Skeletal muscle satellite cell (primary cell): ENCODE measurements at regions not wholly inside any gene's neighbourhood (a gene's known extent, or its start where the extent isn't known, plus 50 kb on each side); places are given as distances from the start of the nearest gene placed in this dataset.
A peak's percentile ranks its signal among the peaks of the same experiment; 100 is the strongest.

ENCODE experiments used
- H3K27me3 ChIP-seq: 2 replicates; pipeline ENCODE4 v1.7.0; 2013; ENCODE audit warnings: low read length; ENCODE audit not compliant: control insufficient read depth, insufficient read depth
- H3K36me3 ChIP-seq: 2 replicates; pipeline ENCODE4 v1.7.0; 2013; ENCODE audit warnings: mild to moderate bottlenecking, control low read depth, low read length; ENCODE audit not compliant: insufficient read depth
- H3K4me1 ChIP-seq: 2 replicates; pipeline ENCODE4 v1.7.0; 2013; ENCODE audit warnings: low read length; ENCODE audit not compliant: control insufficient read depth, insufficient read depth
- H3K4me2 ChIP-seq: 2 replicates; pipeline ENCODE4 v1.7.0; 2013; ENCODE audit warnings: mild to moderate bottlenecking, low read length
- H3K4me3 ChIP-seq: 2 replicates; pipeline ENCODE4 v1.7.0; 2013; ENCODE audit warnings: low read length
- H3K9ac ChIP-seq: 2 replicates; pipeline ENCODE4 v1.7.0; 2013; ENCODE audit warnings: mild to moderate bottlenecking, low read depth, low read length, moderate library complexity
- H3K9me3 ChIP-seq: replicated peaks from 2 replicates; pipeline ENCODE4 v1.7.0; 2013; ENCODE audit warnings: mild to moderate bottlenecking, control low read depth, low read length

DNA sequence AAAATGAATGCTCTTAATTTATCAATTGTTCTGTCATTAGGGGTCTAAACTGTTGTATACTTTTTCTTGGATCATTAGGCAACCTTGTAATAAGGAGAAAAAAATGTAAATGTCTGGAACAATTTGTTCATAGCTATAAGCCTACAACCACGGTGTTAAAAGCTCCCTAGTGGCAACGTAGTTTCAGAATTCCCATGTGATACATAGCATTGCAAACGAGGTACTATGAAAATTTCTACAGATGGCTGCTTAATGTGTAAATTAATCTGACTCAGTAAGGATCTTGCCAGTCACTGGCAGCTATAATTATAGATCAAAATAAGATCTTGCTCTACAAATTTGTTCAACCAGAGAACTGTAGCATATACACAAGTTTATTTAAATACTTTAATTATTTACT is 304.1 kb upstream of the ADGRL4 start:
- Histone ChIP-seq H3K27me3 (no peaks in the 10 kb centered on the region), H3K4me1 (peaks cover 6% of the 10 kb centered on the region), H3K4me2 (no peak overlapping the region), H3K9me3 (no peaks in the 10 kb centered on the region), H3K4me3 (no peak overlapping the region), H3K9ac (no peak overlapping the region), H3K36me3 (no peaks in the 10 kb centered on the region)

DNA sequence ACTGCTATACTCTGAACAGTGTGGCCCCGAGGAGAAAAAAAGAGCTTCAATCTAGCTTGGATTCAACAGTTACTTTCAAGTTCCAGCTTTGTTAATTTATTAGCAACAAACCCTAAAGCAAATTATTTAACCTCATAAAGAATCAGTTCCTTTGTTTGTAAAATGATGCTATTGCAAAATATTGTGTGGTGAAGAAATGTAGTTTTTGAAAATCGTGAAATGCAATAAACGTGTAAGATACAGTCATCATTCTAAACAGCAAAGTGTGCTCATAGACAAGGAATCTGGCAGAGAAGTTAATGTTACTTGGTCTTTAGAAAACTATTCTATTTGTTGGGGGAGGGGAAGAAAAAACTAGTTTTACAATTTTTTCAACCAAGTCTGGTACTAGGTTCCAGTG is 297.6 kb upstream of the ADGRL4 start:
- Histone ChIP-seq H3K9ac (no peak overlapping the region), H3K4me3 (no peak overlapping the region), H3K4me1 (no peaks in the 10 kb centered on the region), H3K4me2 (no peak overlapping the region), H3K36me3 (no peaks in the 10 kb centered on the region), H3K27me3 (no peaks in the 10 kb centered on the region), H3K9me3 (no peaks in the 10 kb centered on the region)

DNA sequence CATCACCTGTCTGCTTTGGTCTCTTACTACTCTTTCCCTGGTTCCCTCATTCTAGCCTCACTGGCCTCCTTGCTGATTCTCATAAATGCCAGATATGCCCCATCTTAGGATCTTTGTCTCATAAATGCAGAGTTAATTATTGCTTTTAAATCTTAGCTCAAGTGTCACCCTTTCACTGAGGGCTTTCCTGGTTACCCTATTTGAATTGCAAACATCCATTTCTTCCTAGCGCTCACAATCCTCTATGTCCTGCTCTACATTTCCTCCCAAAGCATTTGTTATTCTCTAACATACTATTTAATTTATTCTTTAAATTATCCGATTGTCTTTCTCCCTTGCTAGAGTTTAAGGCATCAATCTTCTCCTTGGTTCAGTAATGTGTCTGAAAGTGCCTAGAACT is 296.5 kb upstream of the ADGRL4 start:
- H3K36me3 ChIP-seq: no peaks in the 10 kb centered on the region
- H3K4me3 ChIP-seq: no peak overlapping the region
- no peaks in the 10 kb centered on the region for H3K9me3 ChIP-seq
- H3K27me3 ChIP-seq: no peaks in the 10 kb centered on the region
- no peak overlapping the region for H3K9ac ChIP-seq
- H3K4me2 ChIP-seq: no peak overlapping the region
- H3K4me1 ChIP-seq: no peaks in the 10 kb centered on the region

DNA sequence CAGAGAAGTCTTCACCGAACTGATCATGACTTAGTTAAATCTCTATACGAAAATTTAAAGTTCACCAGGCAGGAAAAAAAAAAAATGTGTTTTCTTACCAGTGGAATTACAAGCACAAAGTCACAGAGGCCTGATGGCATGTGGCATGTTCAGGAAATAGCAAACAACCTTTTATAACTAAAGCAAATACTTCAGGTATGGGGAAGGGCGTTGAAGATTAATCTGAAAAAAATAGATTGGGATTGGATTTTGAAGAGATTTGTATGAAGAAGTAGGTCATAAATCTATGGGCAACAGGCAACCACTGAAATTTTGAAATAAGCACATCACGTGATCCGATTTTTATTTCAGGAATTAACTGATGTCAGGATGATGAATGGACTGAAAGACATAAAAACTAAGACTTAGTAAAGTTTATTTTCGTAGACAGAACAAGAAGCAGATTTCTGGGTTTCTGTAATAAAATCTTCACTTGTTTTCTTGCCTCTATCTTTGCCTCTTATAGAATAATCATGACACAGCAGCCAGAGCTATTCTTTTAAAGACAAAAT is 295.9 kb upstream of the ADGRL4 start:
- Histone ChIP-seq H3K4me3 (no peak overlapping the region), H3K9me3 (no peaks in the 10 kb centered on the region), H3K9ac (no peak overlapping the region), H3K4me2 (no peak overlapping the region), H3K4me1 (no peaks in the 10 kb centered on the region), H3K27me3 (no peaks in the 10 kb centered on the region), H3K36me3 (no peaks in the 10 kb centered on the region)

DNA sequence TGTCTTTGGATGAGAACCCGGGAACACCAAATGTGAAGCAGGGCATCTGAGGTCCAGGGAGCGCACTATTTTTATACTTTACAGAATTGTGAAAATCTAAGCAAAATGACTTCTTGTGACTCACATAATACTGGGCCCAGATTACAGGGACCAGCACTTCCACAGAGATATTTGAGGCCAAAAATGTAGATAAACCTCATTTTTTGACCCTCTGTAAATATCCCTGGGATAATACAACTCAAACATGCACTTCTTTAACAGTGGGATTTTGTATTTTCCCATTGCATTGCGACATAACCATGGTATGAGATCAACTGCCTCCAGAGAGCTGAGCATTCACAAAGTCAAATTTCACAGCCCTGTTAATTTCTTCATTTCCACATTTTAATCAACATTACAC is 289.4 kb upstream of the ADGRL4 start:
- Histone ChIP-seq H3K9me3 (no peaks in the 10 kb centered on the region), H3K36me3 (no peaks in the 10 kb centered on the region), H3K27me3 (no peaks in the 10 kb centered on the region), H3K4me3 (no peak overlapping the region), H3K9ac (no peak overlapping the region), H3K4me2 (no peak overlapping the region), H3K4me1 (peaks cover 18% of the 10 kb centered on the region)

DNA sequence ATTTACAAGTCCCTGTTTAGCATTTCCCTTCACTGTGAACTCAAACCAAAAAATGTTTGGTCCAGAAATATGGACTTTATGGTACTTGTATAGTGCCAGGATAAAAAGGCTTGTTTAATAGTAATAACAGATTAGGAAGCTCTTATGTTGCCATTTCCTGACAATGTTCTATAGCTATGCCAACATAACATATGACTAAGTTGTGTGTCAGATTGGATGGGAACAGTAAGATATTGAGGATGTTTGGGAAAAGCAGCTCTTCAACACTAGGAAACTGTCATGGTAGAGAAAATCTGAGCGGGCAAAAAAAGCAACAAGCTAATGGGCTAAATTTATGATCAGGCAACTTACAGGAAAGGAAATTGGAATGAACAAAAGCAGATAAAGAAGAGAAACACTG is 287.1 kb upstream of the ADGRL4 start:
- Histone ChIP-seq H3K9ac (peak overlapping the region; percentile 57), H3K27me3 (no peaks in the 10 kb centered on the region), H3K4me3 (no peak overlapping the region), H3K4me1 (peaks cover 18% of the 10 kb centered on the region), H3K9me3 (no peaks in the 10 kb centered on the region), H3K4me2 (peak overlapping the region; percentile 42), H3K36me3 (no peaks in the 10 kb centered on the region)

DNA sequence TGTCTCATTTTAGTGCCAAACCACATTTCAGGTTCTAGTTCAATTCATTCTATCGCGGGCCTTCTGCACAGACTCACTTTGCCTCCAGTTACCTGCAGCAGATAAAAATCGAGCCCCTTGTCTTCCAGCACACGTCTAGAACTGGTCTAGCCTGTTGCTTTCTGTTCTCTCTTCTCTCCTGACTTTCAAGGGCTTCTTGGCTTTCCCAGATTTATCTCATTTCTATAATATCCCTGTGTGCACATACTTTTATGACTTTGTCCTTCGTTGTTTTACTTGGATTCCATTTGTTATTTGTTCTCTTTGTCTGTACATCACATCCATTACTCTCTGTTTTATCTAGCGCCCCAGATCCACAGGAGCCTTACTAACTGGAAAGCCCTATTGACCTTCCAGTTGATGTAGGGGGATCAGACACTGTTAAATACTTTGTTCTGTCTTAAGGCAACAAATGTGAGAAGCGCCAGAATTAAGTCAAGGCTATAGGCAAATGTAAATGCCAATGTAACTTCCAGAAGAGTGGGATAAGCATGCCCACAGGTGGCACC is 284.5 kb upstream of the ADGRL4 start:
- H3K9me3 ChIP-seq: no peaks in the 10 kb centered on the region
- H3K36me3 ChIP-seq: no peaks in the 10 kb centered on the region
- no peak overlapping the region for H3K9ac ChIP-seq
- no peak overlapping the region for H3K4me3 ChIP-seq
- H3K4me2 ChIP-seq: no peak overlapping the region
- peaks cover 15% of the 10 kb centered on the region for H3K4me1 ChIP-seq
- no peaks in the 10 kb centered on the region for H3K27me3 ChIP-seq

DNA sequence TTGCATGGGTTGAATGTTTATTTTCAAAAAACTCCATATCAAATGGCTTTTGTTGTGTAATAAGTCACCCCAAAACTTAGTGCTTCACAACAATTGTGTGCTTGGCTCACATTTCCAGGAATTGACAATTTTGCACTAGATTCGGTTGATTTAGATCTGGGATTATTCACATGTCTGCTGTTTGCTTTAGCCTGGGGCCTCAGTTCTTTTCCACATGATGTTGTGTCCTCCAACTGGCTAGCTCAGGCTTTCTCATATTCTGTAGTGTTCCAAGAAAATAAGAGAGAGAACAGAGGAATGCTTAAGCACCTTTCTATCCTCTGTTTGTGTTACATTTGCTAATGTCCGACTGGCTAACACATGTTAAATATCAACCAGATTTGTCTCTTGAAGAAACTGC is 281.5 kb upstream of the ADGRL4 start:
- Histone ChIP-seq H3K9ac (no peak overlapping the region), H3K27me3 (no peaks in the 10 kb centered on the region), H3K4me2 (no peak overlapping the region), H3K4me1 (no peaks in the 10 kb centered on the region), H3K36me3 (no peaks in the 10 kb centered on the region), H3K4me3 (no peak overlapping the region), H3K9me3 (no peaks in the 10 kb centered on the region)

DNA sequence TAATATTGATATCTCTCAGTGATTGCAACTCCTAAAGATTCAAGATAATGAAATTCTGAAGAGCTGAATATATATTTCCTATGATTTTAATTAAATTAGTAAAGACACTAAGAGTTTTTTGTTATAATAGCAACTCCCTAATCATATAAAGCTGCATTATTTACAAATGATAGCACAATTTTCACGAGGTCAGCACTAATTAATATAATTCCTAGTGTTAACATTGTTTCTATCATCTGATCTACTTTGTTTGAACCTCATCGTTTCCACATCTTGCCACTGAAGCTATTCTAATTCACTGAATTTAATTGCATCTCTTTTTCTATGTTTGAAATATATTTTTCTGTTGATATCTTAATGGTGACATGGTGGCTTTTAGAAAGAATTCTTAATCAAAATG is 279.1 kb upstream of the ADGRL4 start:
- Histone ChIP-seq H3K4me2 (no peak overlapping the region), H3K9ac (no peak overlapping the region), H3K4me3 (no peak overlapping the region), H3K4me1 (peaks cover 6% of the 10 kb centered on the region), H3K27me3 (no peaks in the 10 kb centered on the region), H3K9me3 (no peaks in the 10 kb centered on the region), H3K36me3 (no peaks in the 10 kb centered on the region)

DNA sequence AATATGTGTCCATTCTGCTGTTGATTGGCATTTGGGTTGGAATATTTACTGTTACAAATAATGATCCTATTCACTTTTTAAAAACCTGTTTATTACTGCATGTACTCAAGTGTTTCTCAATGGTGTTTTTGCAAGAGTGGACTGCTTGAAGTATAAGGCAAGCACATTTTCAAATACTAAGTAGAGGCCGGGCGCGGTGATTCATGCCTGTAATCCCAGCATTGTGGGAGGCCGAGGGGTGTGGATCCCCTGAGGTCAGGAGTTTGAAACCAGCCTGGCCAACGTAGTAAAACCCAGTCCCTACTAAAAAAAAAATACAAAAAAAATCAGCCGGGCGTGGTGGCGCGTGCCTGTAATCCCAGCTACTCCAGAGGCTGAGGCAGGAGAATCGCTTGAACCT is 276.9 kb upstream of the ADGRL4 start:
- Histone ChIP-seq H3K36me3 (no peaks in the 10 kb centered on the region), H3K4me2 (no peak overlapping the region), H3K27me3 (no peaks in the 10 kb centered on the region)

DNA sequence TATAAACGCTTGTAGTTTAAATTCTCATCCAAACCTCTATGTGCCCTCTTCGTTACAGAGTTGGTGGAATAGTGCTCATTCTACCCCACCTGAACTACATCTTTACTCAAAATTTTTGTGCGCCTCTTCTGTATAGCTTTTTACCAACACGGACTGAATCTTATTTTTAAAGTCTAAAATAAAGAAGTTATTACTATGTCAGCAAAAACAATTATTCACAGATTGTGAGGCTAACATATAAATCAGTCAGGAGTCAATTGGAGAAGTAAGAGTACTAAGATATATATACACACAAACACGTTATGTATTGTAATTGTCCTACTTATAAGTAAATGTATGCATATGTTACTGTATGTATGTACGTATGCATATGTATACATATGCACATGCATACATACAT is 274.9 kb upstream of the ADGRL4 start:
- H3K4me3 ChIP-seq: no peak overlapping the region
- H3K4me1 ChIP-seq: peaks cover 10% of the 10 kb centered on the region
- H3K9ac ChIP-seq: no peak overlapping the region
- H3K9me3 ChIP-seq: no peaks in the 10 kb centered on the region
- H3K36me3 ChIP-seq: no peaks in the 10 kb centered on the region
- H3K27me3 ChIP-seq: no peaks in the 10 kb centered on the region
- peak overlapping the region; percentile 36 for H3K4me2 ChIP-seq

More for the DNA sequence above, 276.9 kb upstream of the ADGRL4 start:
- no peak overlapping the region for H3K4me3 ChIP-seq
- H3K4me1 ChIP-seq: peaks cover 10% of the 10 kb centered on the region
- H3K9me3 ChIP-seq: no peaks in the 10 kb centered on the region
- no peak overlapping the region for H3K9ac ChIP-seq

DNA sequence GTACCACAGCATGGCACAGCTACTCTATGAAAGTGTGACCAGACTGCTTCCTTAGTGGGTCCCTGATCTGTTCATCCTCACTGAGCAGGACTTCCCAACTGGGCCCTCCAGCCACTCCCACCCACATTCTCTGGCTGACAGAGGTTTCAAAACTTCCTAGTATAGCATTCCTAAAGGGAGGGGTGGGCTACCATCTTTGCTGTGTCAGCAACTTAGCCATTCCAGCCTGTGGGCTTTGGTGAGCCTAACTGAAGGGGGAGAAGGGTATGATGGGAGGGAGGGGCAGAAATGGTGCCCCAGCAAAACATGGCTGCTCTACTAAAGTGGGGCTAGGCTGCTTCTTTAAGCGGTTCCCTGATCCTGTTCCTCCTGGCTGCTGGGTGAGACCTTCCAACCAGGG is 265.2 kb upstream of the ADGRL4 start:
- H3K4me1 ChIP-seq: no peaks in the 10 kb centered on the region
- H3K4me2 ChIP-seq: no peak overlapping the region
- no peaks in the 10 kb centered on the region for H3K27me3 ChIP-seq
- no peaks in the 10 kb centered on the region for H3K9me3 ChIP-seq
- H3K36me3 ChIP-seq: no peaks in the 10 kb centered on the region
- H3K9ac ChIP-seq: no peak overlapping the region
- H3K4me3 ChIP-seq: no peak overlapping the region
